ENCODE measurements at regions not wholly inside any gene's neighbourhood (a gene's known extent, or its start where the extent isn't known, plus 50 kb on each side); places are given as distances from the start of the nearest gene placed in this dataset.
"Not testable (repeated sequence)": the region's sequence is repeated elsewhere in the genome, so short reads cannot be mapped to it uniquely, and the experiment has no call there.

DNA sequence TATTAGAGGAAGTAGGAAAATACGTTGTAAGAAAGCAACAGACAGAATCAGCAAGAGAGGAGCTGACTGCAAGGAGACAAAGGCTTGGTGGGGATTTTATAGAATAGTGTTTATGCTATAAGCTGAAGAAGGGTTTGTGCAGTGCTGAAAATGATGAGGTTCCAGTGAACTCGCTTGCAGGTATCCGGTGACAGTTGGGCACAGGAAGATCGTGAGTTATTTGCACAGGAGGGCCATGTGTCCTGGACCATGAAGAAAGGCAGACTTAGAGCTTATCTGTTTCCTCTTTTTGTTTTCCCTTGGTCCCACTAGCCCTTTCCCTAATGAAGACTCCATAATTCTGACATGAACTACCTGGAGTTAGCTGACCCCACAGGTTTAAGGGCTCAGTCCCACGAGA, 61.4 kb downstream of the NXNL2 start:
- no peaks in the 10 kb centered on the region for H3K36me3 Mint-ChIP-seq (ENCODE audit: low read depth)
- no peak overlapping the region for H3K4me3 Mint-ChIP-seq (ENCODE audit: low read depth)
- DNase-seq (ENCODE audit: low spot score): no peak
- no peaks in the 10 kb centered on the region for H3K9me3 Mint-ChIP-seq
- intact Hi-C loops (cut with micrococcal nuclease): no loop called here
- no peak overlapping the region for H3K27ac Mint-ChIP-seq
- peaks cover 7% of the 10 kb centered on the region for H3K4me1 Mint-ChIP-seq (ENCODE audit: low read depth)
- peaks cover 42% of the 10 kb centered on the region for H3K27me3 Mint-ChIP-seq (ENCODE audit: low read depth)

DNA sequence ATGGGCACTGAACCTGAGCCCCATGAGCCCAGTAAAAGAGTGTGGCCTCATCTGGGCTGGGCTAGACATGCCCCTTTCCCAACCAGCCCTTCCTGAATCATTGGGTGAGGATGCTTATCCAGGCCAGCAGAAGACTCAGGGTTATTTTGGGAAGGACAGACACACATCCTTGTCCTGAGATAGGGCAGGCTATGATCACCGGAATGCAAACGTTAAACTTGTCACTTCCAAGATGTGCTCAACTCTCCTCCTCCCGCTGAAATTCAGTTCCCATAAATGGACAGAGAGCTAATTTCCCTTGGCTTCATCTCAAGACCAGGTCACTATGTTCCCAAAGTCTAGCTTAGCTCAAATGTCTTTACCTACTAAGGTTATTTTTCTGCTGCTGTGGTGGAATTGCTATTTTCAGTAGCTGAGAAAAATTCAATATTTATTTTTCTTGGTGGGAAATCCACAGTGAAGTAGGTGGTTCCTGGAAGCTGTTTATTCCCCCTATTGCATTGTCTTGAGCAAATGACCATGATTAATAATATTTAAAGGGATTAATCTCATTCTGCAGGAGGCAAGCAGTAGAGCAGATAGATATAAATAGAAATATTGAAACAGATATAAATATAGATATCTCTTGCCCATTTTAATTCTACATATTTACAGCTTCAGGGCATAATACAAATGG, 70.0 kb downstream of the NXNL2 start:
- no peaks in the 10 kb centered on the region for H3K36me3 Mint-ChIP-seq (ENCODE audit: low read depth)
- H3K4me3 Mint-ChIP-seq (ENCODE audit: low read depth): no peak overlapping the region
- no peak overlapping the region for H3K27ac Mint-ChIP-seq
- no peak for DNase-seq (ENCODE audit: low spot score)
- no peaks in the 10 kb centered on the region for H3K4me1 Mint-ChIP-seq (ENCODE audit: low read depth)
- H3K27me3 Mint-ChIP-seq (ENCODE audit: low read depth): peaks cover 17% of the 10 kb centered on the region
- intact Hi-C loops (cut with micrococcal nuclease): no loop called here
- H3K9me3 Mint-ChIP-seq: peaks cover 5% of the 10 kb centered on the region

DNA sequence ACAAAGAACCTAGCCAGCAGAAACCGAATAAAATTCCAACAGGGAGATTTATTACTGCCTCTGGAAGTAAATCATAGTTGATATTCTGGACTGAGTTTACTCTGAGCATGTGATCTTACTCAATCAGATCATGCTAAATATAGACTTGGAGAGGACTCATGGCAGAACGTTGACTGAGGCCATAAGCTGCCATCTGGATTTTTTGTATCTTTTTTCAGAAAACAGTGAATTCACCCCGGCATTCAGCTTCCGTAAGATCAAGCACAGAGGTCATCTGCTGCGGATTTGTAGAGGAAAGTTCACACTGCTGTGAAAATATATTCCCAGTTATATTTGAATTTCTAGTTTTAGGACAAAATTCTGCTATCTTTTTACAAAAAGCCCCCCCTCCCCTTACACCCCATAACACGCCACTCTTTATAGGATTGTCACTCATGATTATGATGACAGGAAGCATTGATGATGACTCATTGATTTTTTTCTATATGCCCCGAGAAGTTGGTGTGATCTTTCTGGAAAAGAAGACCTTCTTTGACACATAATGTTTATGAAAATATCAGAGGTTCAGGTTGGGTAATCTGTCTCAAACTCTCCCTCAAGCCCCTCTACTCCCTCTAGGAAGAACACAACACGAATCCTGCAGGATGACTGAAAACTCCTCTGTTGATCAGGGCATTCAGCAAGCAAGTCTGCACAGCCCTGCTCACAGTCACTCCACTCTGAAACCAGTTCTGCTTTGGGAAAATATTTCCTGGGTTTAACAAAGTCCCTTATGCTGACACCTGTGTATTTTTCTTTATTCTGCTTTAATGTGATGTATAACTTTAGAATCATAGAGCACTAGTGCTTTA, 70.8 kb downstream of the NXNL2 start:
- intact Hi-C loops (cut with micrococcal nuclease): no loop called here

DNA sequence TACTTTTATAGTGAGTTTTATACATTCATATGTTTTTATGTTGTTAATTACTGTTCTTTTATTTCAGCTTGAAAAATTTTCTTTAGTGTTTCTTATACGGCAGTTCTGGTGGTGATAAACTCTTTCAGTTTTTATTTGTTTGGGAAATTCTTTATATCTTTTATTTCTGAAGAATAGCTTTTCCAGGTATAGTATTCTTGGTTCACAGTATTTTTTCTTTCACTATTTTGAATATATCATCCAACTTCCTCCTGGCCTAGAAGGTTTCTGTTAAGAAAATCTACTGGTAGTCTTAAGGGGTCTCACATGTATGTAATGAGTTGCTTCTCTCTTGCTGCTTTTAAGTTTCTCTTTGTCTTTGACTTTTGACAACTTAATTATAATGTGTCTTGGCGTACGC, 79.4 kb downstream of the NXNL2 start:
- Mint-ChIP-seq H3K9me3 (peaks cover 20% of the 10 kb centered on the region), H3K36me3 (ENCODE audit: low read depth) (no peaks in the 10 kb centered on the region), H3K27me3 (ENCODE audit: low read depth) (peaks cover 3% of the 10 kb centered on the region), H3K4me1 (ENCODE audit: low read depth) (no peaks in the 10 kb centered on the region), H3K27ac (no peak overlapping the region), H3K4me3 (ENCODE audit: low read depth) (no peak overlapping the region)
- intact Hi-C loops (cut with micrococcal nuclease): no loop called here
- no peak for DNase-seq (ENCODE audit: low spot score)

More for the DNA sequence above, 70.8 kb downstream of the NXNL2 start:
- no peaks in the 10 kb centered on the region for H3K36me3 Mint-ChIP-seq (ENCODE audit: low read depth)
- H3K27ac Mint-ChIP-seq: no peak overlapping the region
- H3K9me3 Mint-ChIP-seq: peaks cover 5% of the 10 kb centered on the region
- H3K4me3 Mint-ChIP-seq (ENCODE audit: low read depth): no peak overlapping the region
- no peak for DNase-seq (ENCODE audit: low spot score)
- H3K27me3 Mint-ChIP-seq (ENCODE audit: low read depth): peaks cover 10% of the 10 kb centered on the region
- H3K4me1 Mint-ChIP-seq (ENCODE audit: low read depth): no peaks in the 10 kb centered on the region

DNA sequence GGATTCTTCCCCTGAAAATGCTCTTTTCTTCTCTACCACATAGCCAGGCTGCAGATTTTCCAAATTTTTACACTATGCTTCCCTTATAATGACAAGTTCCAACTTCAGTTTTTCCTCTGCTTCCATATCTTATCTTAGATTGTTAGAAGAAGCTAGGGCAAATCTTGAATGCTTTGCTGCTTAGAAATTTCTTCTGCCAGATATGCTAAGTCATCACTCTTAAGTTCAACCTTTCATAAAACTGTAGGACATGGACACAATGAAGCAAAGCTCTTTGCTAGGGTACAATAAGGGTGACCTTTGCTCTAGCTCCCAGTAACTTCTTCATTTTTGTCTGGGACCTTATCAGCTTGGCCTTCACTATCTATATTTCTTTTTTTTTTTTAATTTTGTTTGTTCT, 88.7 kb downstream of the NXNL2 start:
- no peak overlapping the region for H3K27ac Mint-ChIP-seq
- H3K9me3 Mint-ChIP-seq: no peaks in the 10 kb centered on the region
- H3K27me3 Mint-ChIP-seq (ENCODE audit: low read depth): peaks cover 2% of the 10 kb centered on the region
- DNase-seq (ENCODE audit: low spot score): no peak
- no peaks in the 10 kb centered on the region for H3K36me3 Mint-ChIP-seq (ENCODE audit: low read depth)
- no peaks in the 10 kb centered on the region for H3K4me1 Mint-ChIP-seq (ENCODE audit: low read depth)
- H3K4me3 Mint-ChIP-seq (ENCODE audit: low read depth): no peak overlapping the region
- intact Hi-C loops (cut with micrococcal nuclease): no loop called here

DNA sequence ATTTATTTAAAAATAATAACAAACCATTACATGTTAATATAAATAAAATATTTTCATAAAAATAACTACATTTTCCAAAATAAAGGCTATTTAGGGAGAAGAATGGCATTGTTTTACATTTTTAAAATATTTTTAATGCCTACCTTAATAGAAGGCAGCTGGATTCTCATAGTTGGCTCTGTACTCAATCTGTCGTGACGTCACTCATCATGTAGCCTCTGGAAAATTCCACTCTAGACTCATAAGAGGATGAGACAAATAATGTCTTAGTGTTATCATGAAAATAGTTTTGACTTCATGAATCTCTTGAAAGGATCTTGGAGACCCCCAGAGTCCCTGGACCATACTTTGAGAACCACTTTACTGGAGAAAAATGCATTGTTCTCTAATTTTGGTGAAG, 93.1 kb downstream of the NXNL2 start:
- intact Hi-C loops (cut with micrococcal nuclease): no loop called here
- H3K36me3 Mint-ChIP-seq (ENCODE audit: low read depth): no peaks in the 10 kb centered on the region

DNA sequence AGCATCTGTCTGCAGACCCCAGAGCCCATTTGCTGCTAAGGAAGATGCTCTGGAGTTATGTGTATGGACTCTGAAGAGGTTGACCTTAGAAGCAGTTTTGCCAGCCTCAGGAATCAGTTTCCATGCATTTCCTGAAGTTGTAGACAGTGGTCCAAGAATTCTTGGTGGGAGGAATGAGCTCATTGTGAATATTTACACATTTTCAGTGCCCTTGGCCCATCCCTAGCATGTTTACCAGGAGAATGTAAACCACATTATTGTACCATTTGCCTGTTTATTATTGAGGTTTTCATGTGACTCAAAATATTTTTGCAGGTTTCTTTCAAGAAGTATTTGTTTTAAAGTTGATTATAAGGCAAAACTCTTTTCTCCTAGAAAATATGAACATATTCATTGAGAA, 93.8 kb downstream of the NXNL2 start:
- Mint-ChIP-seq H3K36me3 (ENCODE audit: low read depth) (no peaks in the 10 kb centered on the region), H3K4me1 (ENCODE audit: low read depth) (no peaks in the 10 kb centered on the region), H3K4me3 (ENCODE audit: low read depth) (no peak overlapping the region), H3K9me3 (peaks cover 4% of the 10 kb centered on the region), H3K27me3 (ENCODE audit: low read depth) (no peaks in the 10 kb centered on the region), H3K27ac (no peak overlapping the region)
- intact Hi-C loops (cut with micrococcal nuclease): no loop called here
- no peak for DNase-seq (ENCODE audit: low spot score)

More for the DNA sequence above, 93.1 kb downstream of the NXNL2 start:
- H3K27me3 Mint-ChIP-seq (ENCODE audit: low read depth): no peaks in the 10 kb centered on the region
- no peak overlapping the region for H3K4me3 Mint-ChIP-seq (ENCODE audit: low read depth)
- no peak for DNase-seq (ENCODE audit: low spot score)
- H3K9me3 Mint-ChIP-seq: peaks cover 4% of the 10 kb centered on the region
- H3K27ac Mint-ChIP-seq: no peak overlapping the region
- H3K4me1 Mint-ChIP-seq (ENCODE audit: low read depth): no peaks in the 10 kb centered on the region

DNA sequence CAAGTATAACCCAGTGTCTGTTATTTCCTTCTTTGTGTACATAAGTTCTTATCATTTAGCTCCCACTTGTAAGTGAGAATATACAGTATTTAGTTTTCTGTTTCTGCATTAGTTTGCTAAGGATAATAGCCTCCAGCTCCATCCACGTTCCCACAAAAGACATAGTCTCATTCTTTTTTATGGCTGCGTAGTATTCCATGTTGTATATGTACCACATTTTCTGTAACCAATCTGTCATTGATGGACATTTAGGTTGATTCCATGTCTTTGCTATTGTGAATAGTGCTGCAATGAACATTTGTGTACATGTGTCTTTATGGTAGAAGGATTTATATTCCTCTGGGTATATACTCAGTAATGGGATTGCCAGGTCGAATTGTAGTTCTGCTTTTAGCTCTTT, 95.6 kb downstream of the NXNL2 start:
- H3K4me3 Mint-ChIP-seq (ENCODE audit: low read depth); DNase-seq (ENCODE audit: low spot score); H3K4me1 Mint-ChIP-seq (ENCODE audit: low read depth); H3K27ac Mint-ChIP-seq; intact Hi-C loops (cut with micrococcal nuclease); H3K36me3 Mint-ChIP-seq (ENCODE audit: low read depth); H3K27me3 Mint-ChIP-seq (ENCODE audit: low read depth): not testable (repeated sequence)
- peaks cover 11% of the 10 kb centered on the region for H3K9me3 Mint-ChIP-seq

DNA sequence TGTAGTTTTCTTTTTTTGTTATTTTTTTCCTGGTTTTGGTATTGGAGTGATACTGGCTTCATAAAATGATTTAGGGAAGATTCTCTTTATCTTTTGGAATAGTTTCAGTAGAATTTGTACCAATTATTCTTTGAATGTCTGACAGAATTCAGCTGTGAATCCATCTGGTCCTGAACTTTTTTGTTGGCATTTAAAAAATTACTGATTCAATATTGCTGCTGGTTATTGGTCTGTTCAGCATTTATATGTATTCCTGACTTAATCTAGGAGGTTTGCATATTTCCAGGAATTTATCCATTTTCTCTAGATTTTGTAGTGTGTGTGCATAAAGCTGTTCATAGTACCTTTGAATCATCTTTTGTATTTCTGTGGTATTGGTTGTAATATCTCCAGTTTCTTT, 100.2 kb downstream of the NXNL2 start:
- Mint-ChIP-seq H3K4me1 (ENCODE audit: low read depth) (no peaks in the 10 kb centered on the region), H3K9me3 (peaks cover 14% of the 10 kb centered on the region), H3K27ac (no peak overlapping the region), H3K36me3 (ENCODE audit: low read depth) (no peaks in the 10 kb centered on the region), H3K4me3 (ENCODE audit: low read depth) (no peak overlapping the region), H3K27me3 (ENCODE audit: low read depth) (peaks cover 9% of the 10 kb centered on the region)
- DNase-seq (ENCODE audit: low spot score): no peak
- intact Hi-C loops (cut with micrococcal nuclease): no loop called here

DNA sequence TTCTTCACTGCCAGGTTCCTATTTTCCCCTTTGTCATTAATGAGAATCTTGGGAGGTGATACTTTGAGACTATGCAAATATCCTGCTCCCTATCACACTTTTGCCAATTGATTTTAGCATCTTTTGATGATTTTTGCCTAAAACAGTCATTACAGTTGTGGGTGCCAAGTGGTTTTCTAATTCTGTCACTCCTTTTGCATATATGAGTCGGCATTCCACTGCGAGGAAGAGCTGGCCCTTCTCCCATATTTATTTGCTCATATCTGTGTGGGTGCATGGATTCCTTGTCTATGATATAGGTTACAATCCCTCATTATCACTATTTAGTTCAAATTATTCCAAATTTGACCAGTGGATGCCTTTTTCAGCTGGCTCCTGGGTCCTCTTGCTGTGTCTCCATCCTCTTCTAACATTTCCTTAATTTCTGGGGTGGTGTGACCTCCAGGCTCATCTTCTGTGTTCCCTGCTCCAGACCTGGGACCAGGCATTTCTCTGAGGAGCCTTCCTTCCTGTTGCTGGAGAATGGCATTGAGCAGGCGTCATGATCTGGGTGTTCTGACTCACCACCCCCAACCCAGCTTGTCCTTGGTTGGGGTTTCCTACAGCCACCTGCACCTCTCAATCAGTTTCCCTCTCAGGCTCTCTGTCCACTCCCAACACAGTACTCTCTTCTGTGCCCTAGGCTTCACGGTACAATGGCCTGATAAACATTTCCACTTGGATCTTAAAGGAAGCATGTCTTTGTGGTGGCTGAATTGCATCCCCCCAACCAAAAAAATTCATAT, 106.7 kb downstream of the NXNL2 start:
- no peaks in the 10 kb centered on the region for H3K4me1 Mint-ChIP-seq (ENCODE audit: low read depth)
- no peaks in the 10 kb centered on the region for H3K36me3 Mint-ChIP-seq (ENCODE audit: low read depth)
- no peak overlapping the region for H3K27ac Mint-ChIP-seq
- intact Hi-C loops (cut with micrococcal nuclease): no loop called here
- peaks cover 8% of the 10 kb centered on the region for H3K27me3 Mint-ChIP-seq (ENCODE audit: low read depth)
- no peak for DNase-seq (ENCODE audit: low spot score)
- H3K9me3 Mint-ChIP-seq: peaks cover 3% of the 10 kb centered on the region
- H3K4me3 Mint-ChIP-seq (ENCODE audit: low read depth): no peak overlapping the region

DNA sequence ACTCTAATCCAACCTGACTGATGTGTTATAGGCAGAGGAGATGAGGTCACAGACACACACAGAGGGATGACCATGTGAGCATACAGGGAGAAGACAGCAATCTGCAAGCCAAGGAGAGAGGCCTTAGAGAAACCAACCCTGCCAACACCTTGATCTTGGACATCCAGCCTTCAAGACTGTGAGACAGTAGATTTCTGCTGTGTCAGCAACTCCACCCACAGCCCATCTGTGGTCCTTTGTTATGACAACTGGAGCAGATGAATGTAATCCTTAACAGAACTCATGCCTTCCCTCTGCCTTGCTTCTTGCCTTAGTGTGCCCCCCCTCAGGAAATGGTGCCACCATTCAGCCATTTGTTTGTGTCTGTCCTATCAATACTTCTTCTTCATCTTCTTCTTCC, 107.4 kb downstream of the NXNL2 start:
- Mint-ChIP-seq H3K9me3 (peaks cover 3% of the 10 kb centered on the region), H3K36me3 (ENCODE audit: low read depth) (no peaks in the 10 kb centered on the region), H3K4me3 (ENCODE audit: low read depth) (no peak overlapping the region), H3K27me3 (ENCODE audit: low read depth) (peaks cover 6% of the 10 kb centered on the region), H3K4me1 (ENCODE audit: low read depth) (no peaks in the 10 kb centered on the region), H3K27ac (no peak overlapping the region)
- DNase-seq (ENCODE audit: low spot score): no peak
- intact Hi-C loops (cut with micrococcal nuclease): no loop called here

DNA sequence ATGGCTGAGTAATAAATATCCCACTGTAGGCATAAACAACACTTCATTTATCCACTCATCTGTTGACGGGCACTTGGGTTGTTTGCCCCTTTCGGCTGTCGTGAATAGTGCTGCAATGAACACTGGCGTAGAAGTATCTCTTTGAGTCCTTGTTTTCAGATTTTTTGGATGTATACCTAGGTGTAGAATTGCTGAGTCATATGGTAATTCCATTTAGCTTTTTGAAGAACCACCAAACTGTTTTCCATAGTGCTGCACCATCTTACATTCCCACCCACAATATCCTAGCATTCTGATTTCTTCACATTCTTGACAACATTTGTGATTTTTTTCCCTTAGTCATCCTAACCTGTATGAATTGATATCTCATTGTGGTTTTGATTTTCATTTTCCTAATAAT, 109.0 kb downstream of the NXNL2 start:
- H3K4me3 Mint-ChIP-seq (ENCODE audit: low read depth): no peak overlapping the region
- intact Hi-C loops (cut with micrococcal nuclease): no loop called here
- H3K9me3 Mint-ChIP-seq: no peaks in the 10 kb centered on the region
- H3K27me3 Mint-ChIP-seq (ENCODE audit: low read depth): peaks cover 2% of the 10 kb centered on the region
- H3K36me3 Mint-ChIP-seq (ENCODE audit: low read depth): no peaks in the 10 kb centered on the region
- H3K4me1 Mint-ChIP-seq (ENCODE audit: low read depth): no peaks in the 10 kb centered on the region
- no peak overlapping the region for H3K27ac Mint-ChIP-seq
- no peak for DNase-seq (ENCODE audit: low spot score)
